Prostate gland (tissue), 2 donors: ENCODE measurements at regions not wholly inside any gene's neighbourhood (a gene's known extent, or its start where the extent isn't known, plus 50 kb on each side); places are given as distances from the start of the nearest gene placed in this dataset.

Source experiments
- DNase-seq: peaks from one replicate; pipeline ENCODE4 v3.0.0-alpha.2; 2019; ENCODE audit warnings: low spot score
- H3K27ac ChIP-seq, 2 donors: fragments of 200-600 bp; sonication (generic); 2 replicates each; pipeline ENCODE4 v1.5.1; 2017 to 2019
- H3K27me3 ChIP-seq: fragments of 200-600 bp; sonication (generic); replicated peaks from 2 replicates; pipeline ENCODE4 v1.5.1; 2019; ENCODE audit not compliant: insufficient read depth
- H3K36me3 ChIP-seq, 2 donors: fragments of 200-600 bp; sonication (generic); 1 replicate in 1 of 2; 2 replicates in 1 of 2; pipeline versions ENCODE4 v1.5.1 to v1.8.1; 2017 to 2019
- H3K4me1 ChIP-seq: fragments of 200-600 bp; sonication (generic); replicated peaks from 2 replicates; pipeline ENCODE4 v1.5.1; 2019
- H3K4me3 ChIP-seq, 2 donors: fragments of 200-600 bp; sonication (generic); 2 replicates each; pipeline ENCODE4 v1.5.1; 2017 to 2019
- H3K9me3 ChIP-seq: fragments of 200-600 bp; sonication (generic); 2 replicates; pipeline ENCODE4 v1.5.1; 2017
- CTCF ChIP-seq, 4 experiments: fragments of 200-600 bp in 2 of 4; fragments of 450-650 bp in 2 of 4; sonication (generic) in 2 of 4; IDR thresholded peaks; 1 replicate in 3 of 4; 2 replicates in 1 of 4; pipeline ENCODE4 v1.5.1; 2016 to 2019; ENCODE audit warnings: antibody characterized with exemption in 4 of 4, mild to moderate bottlenecking in 2 of 4, moderate library complexity in 2 of 4
- POLR2A ChIP-seq: fragments of 450-650 bp; IDR thresholded peaks from one replicate; pipeline ENCODE4 v1.6.1; 2016; ENCODE audit warnings: antibody characterized with exemption, mild to moderate bottlenecking
- POLR2AphosphoS5 ChIP-seq: sonication (generic); formaldehyde crosslinking; IDR thresholded peaks from one replicate; pipeline ENCODE4 v1.6.1; 2017; ENCODE audit warnings: antibody characterized with exemption
- WGBS: methylation state at CpG from one replicate; pipeline ENCODE4 v1.1.5; 2018; 5-methylcytosine and 5-hydroxymethylcytosine counted together
- intact Hi-C: fragments of 100-400 bp; cut with DNase I; formaldehyde crosslinking; loops from one replicate; pipeline ENCODE4 v1.14.2; 2022

- Histone ChIP-seq H3K27ac (peak overlapping the region in 1 of 2 donors; percentile 38), H3K9me3 (no peaks in the 10 kb centered on the region), H3K36me3 (no peaks in the 10 kb centered on the region), H3K4me3 (no peak overlapping the region), H3K27me3 (no peaks in the 10 kb centered on the region), H3K4me1 (peaks cover 4% of the 10 kb centered on the region)
- TF ChIP-seq POLR2AphosphoS5: no peak
- TF ChIP-seq CTCF (IDR thresholded peaks at IDR 0.05): no peak
- TF ChIP-seq POLR2A: no peak
- no peak for DNase-seq
- intact Hi-C loops: no loop called here
- WGBS: 12% methylated on average over 4 of the region's 4 CpGs
These were observed 93.3 kb upstream of the SPRED2 start for GRCh38 chr2:65525616-65526231.

GRCh38 chr2:65522922-65523321, 90.5 kb upstream of the SPRED2 start:
- no peak overlapping the region for H3K4me3 ChIP-seq
- no peaks in the 10 kb centered on the region for H3K9me3 ChIP-seq
- H3K27ac ChIP-seq: no peak overlapping the region
- no peaks in the 10 kb centered on the region for H3K36me3 ChIP-seq
- no peaks in the 10 kb centered on the region for H3K27me3 ChIP-seq
- 98% methylated on average over 4 of the region's 4 CpGs for WGBS
- H3K4me1 ChIP-seq: peaks cover 4% of the 10 kb centered on the region
- TF ChIP-seq POLR2AphosphoS5 (no peak), POLR2A (no peak), CTCF (IDR thresholded peaks at IDR 0.05) (no peak)
- intact Hi-C loops: no loop called here
- no peak for DNase-seq

- no peaks in the 10 kb centered on the region for H3K9me3 ChIP-seq
- no peaks in the 10 kb centered on the region for H3K4me1 ChIP-seq
- H3K4me3 ChIP-seq: no peak overlapping the region
- no peaks in the 10 kb centered on the region for H3K27me3 ChIP-seq
- no peak for DNase-seq
- TF ChIP-seq POLR2A: no peak
- TF ChIP-seq POLR2AphosphoS5: no peak
- TF ChIP-seq CTCF (IDR thresholded peaks at IDR 0.05): no peak
- intact Hi-C loops: no loop called here
- no peak overlapping the region for H3K27ac ChIP-seq
- no peaks in the 10 kb centered on the region for H3K36me3 ChIP-seq
- WGBS: 95% methylated on average over 1 of the region's 1 CpG
These were observed 86.4 kb upstream of the SPRED2 start for GRCh38 chr2:65518751-65519150.

GRCh38 chr2:65514555-65515195, 82.3 kb upstream of the SPRED2 start:
- no peaks in the 10 kb centered on the region for H3K27me3 ChIP-seq
- no peaks in the 10 kb centered on the region for H3K9me3 ChIP-seq
- no peaks in the 10 kb centered on the region for H3K4me1 ChIP-seq
- WGBS: 80% methylated on average over 4 of the region's 4 CpGs
- H3K4me3 ChIP-seq: no peak overlapping the region
- no peaks in the 10 kb centered on the region for H3K36me3 ChIP-seq
- no peak for DNase-seq
- intact Hi-C loops: no loop called here
- TF ChIP-seq CTCF (IDR thresholded peaks at IDR 0.05) (no peak), POLR2A (no peak), POLR2AphosphoS5 (no peak)
- H3K27ac ChIP-seq: no peak overlapping the region

- no peaks in the 10 kb centered on the region for H3K27me3 ChIP-seq
- DNase-seq: no peak
- intact Hi-C loops: no loop called here
- H3K4me1 ChIP-seq: no peaks in the 10 kb centered on the region
- H3K27ac ChIP-seq: no peak overlapping the region
- TF ChIP-seq CTCF (IDR thresholded peaks at IDR 0.05) (no peak), POLR2A (no peak), POLR2AphosphoS5 (no peak)
- no peaks in the 10 kb centered on the region for H3K9me3 ChIP-seq
- no peaks in the 10 kb centered on the region for H3K36me3 ChIP-seq
- 98% methylated on average over 5 of the region's 5 CpGs for WGBS
- no peak overlapping the region for H3K4me3 ChIP-seq
These were observed 80.4 kb upstream of the SPRED2 start for GRCh38 chr2:65512783-65513182.
